ENCODE measurements at regions not wholly inside any gene's neighbourhood (a gene's known extent, or its start where the extent isn't known, plus 50 kb on each side); places are given as distances from the start of the nearest gene placed in this dataset.

GRCh38 chr3:117644203-117644602, 934.6 kb downstream of the TUSC7 start:
- H4K20me1 ChIP-seq (ENCODE audit: low read length): no peaks in the 10 kb centered on the region
- intact Hi-C loops (cut with micrococcal nuclease): no loop called here
- ChIA-PET CTCF (no interaction called here), POLR2A (ENCODE audit: unreplicated experiment) (no interaction called here)
- no peaks in the 10 kb centered on the region for H3K36me3 ChIP-seq (ENCODE audit: low read depth, low read length)
- H3K9me3 ChIP-seq (ENCODE audit: low read length): peaks cover 20% of the 10 kb centered on the region
- no peaks in the 10 kb centered on the region for H3K9me2 ChIP-seq (replicated peaks; ENCODE audit: low read length)
- no peak overlapping the region for H2AFZ ChIP-seq (ENCODE audit: low read length)
- H3K27me3 ChIP-seq (ENCODE audit: low read length): no peaks in the 10 kb centered on the region
- DNase-seq: no peak
- H3K27ac ChIP-seq (ENCODE audit: low read length): no peak overlapping the region
- H3K4me3 ChIP-seq (ENCODE audit: low read length): no peak overlapping the region
- H3K4me1 ChIP-seq (ENCODE audit: insufficient read depth, low read length): no peaks in the 10 kb centered on the region
- no peaks in the 10 kb centered on the region for H3F3A ChIP-seq (ENCODE audit: low read length, unreplicated experiment)
- BruUV-seq (replicated peaks): no TSS peak
- H3K79me2 ChIP-seq (ENCODE audit: low read length): no peaks in the 10 kb centered on the region
- H3K4me2 ChIP-seq (ENCODE audit: low read length): no peak overlapping the region
- TF ChIP-seq EZH2phosphoT487 (IDR thresholded peaks at IDR 0.05; ENCODE audit: borderline replicate concordance, low read length) (no peak), CTCF (conservative IDR thresholded peaks at IDR 0.05; ENCODE audit: low read depth, low read length) (no peak), EZH2 (IDR thresholded peaks at IDR 0.05; ENCODE audit: low read length, unreplicated experiment) (no peak)
- ATAC-seq: no peak
- no peak overlapping the region for H3K9ac ChIP-seq (ENCODE audit: low read length)

GRCh38 chr3:117645561-117646242, 936.1 kb downstream of the TUSC7 start:
- H3K4me3 ChIP-seq (ENCODE audit: low read length): no peak overlapping the region
- H4K20me1 ChIP-seq (ENCODE audit: low read length): no peaks in the 10 kb centered on the region
- TF ChIP-seq EZH2 (IDR thresholded peaks at IDR 0.05; ENCODE audit: low read length, unreplicated experiment) (no peak), CTCF (conservative IDR thresholded peaks at IDR 0.05; ENCODE audit: low read depth, low read length) (no peak), EZH2phosphoT487 (IDR thresholded peaks at IDR 0.05; ENCODE audit: borderline replicate concordance, low read length) (no peak)
- no peaks in the 10 kb centered on the region for H3K9me2 ChIP-seq (replicated peaks; ENCODE audit: low read length)
- DNase-seq: no peak
- H3K4me2 ChIP-seq (ENCODE audit: low read length): no peak overlapping the region
- no peaks in the 10 kb centered on the region for H3K79me2 ChIP-seq (ENCODE audit: low read length)
- ChIA-PET POLR2A (ENCODE audit: unreplicated experiment) (no interaction called here), CTCF (no interaction called here)
- intact Hi-C loops (cut with micrococcal nuclease): no loop called here
- ATAC-seq: no peak
- no peak overlapping the region for H2AFZ ChIP-seq (ENCODE audit: low read length)
- H3K27me3 ChIP-seq (ENCODE audit: low read length): no peaks in the 10 kb centered on the region
- H3K4me1 ChIP-seq (ENCODE audit: insufficient read depth, low read length): no peaks in the 10 kb centered on the region
- H3K27ac ChIP-seq (ENCODE audit: low read length): no peak overlapping the region
- no peak overlapping the region for H3K9ac ChIP-seq (ENCODE audit: low read length)
- BruUV-seq (replicated peaks): no TSS peak
- no peaks in the 10 kb centered on the region for H3K36me3 ChIP-seq (ENCODE audit: low read depth, low read length)
- no peaks in the 10 kb centered on the region for H3F3A ChIP-seq (ENCODE audit: low read length, unreplicated experiment)
- H3K9me3 ChIP-seq (ENCODE audit: low read length): peaks cover 14% of the 10 kb centered on the region

GRCh38 chr3:117647435-117647834, 937.9 kb downstream of the TUSC7 start:
- peaks cover 10% of the 10 kb centered on the region for H3K9me3 ChIP-seq (ENCODE audit: low read length)
- no peak overlapping the region for H2AFZ ChIP-seq (ENCODE audit: low read length)
- no peak overlapping the region for H3K4me3 ChIP-seq (ENCODE audit: low read length)
- no peak overlapping the region for H3K27ac ChIP-seq (ENCODE audit: low read length)
- H3K79me2 ChIP-seq (ENCODE audit: low read length): no peaks in the 10 kb centered on the region
- H3F3A ChIP-seq (ENCODE audit: low read length, unreplicated experiment): no peaks in the 10 kb centered on the region
- H3K4me1 ChIP-seq (ENCODE audit: insufficient read depth, low read length): no peaks in the 10 kb centered on the region
- no TSS peak for BruUV-seq (replicated peaks)
- H3K27me3 ChIP-seq (ENCODE audit: low read length): no peaks in the 10 kb centered on the region
- ChIA-PET POLR2A (ENCODE audit: unreplicated experiment) (no interaction called here), CTCF (no interaction called here)
- ATAC-seq (no peak), DNase-seq (no peak)
- H3K9me2 ChIP-seq (replicated peaks; ENCODE audit: low read length): no peaks in the 10 kb centered on the region
- H3K4me2 ChIP-seq (ENCODE audit: low read length): no peak overlapping the region
- intact Hi-C loops (cut with micrococcal nuclease): no loop called here
- no peaks in the 10 kb centered on the region for H3K36me3 ChIP-seq (ENCODE audit: low read depth, low read length)
- no peak overlapping the region for H3K9ac ChIP-seq (ENCODE audit: low read length)
- H4K20me1 ChIP-seq (ENCODE audit: low read length): no peaks in the 10 kb centered on the region
- TF ChIP-seq EZH2phosphoT487 (IDR thresholded peaks at IDR 0.05; ENCODE audit: borderline replicate concordance, low read length) (no peak), CTCF (conservative IDR thresholded peaks at IDR 0.05; ENCODE audit: low read depth, low read length) (no peak), EZH2 (IDR thresholded peaks at IDR 0.05; ENCODE audit: low read length, unreplicated experiment) (no peak)

Data from PC-3 (cell line).